Thyroid gland (tissue), 4 donors: ENCODE measurements at regions not wholly inside any gene's neighbourhood (a gene's known extent, or its start where the extent isn't known, plus 50 kb on each side); places are given as distances from the start of the nearest gene placed in this dataset.

Source experiments
- DNase-seq, 2 donors: peaks; one replicate each; pipeline ENCODE4 v3.0.0-alpha.2; 2019
- H3K27ac ChIP-seq, 3 donors: fragments of 200-600 bp; sonication (generic); 1 replicate in 2 of 3; 2 replicates in 1 of 3; pipeline ENCODE4 v1.5.1; 2016 to 2019; ENCODE audit warnings: mild to moderate bottlenecking in 1 of 3, moderate library complexity in 1 of 3
- H3K27me3 ChIP-seq: fragments of 200-600 bp; sonication (generic); one replicate; pipeline ENCODE4 v1.5.1; 2019
- H3K36me3 ChIP-seq, 2 donors: fragments of 200-600 bp; sonication (generic); one replicate each; pipeline ENCODE4 v1.5.1; 2016 to 2019
- H3K4me1 ChIP-seq, 2 donors: fragments of 200-600 bp; sonication (generic); one replicate each; pipeline ENCODE4 v1.5.1; 2017 to 2019
- H3K4me3 ChIP-seq, 3 donors: fragments of 200-600 bp; sonication (generic); replicated peaks in 1 of 3; 1 replicate in 2 of 3; 2 replicates in 1 of 3; pipeline ENCODE4 v1.5.1; 2016; ENCODE audit warnings: mild to moderate bottlenecking in 1 of 3
- H3K9me3 ChIP-seq: fragments of 200-600 bp; sonication (generic); one replicate; pipeline ENCODE4 v1.5.1; 2017
- POLR2A ChIP-seq, 2 donors: fragments of 450-650 bp; IDR thresholded peaks; one replicate each; pipeline ENCODE4 v1.6.1; 2017; ENCODE audit warnings: antibody characterized with exemption in 2 of 2, mild to moderate bottlenecking in 2 of 2, moderate library complexity in 1 of 2
- WGBS, 2 donors: methylation state at CpG; one replicate each; pipeline ENCODE4 v1.1.5; 2017; 5-methylcytosine and 5-hydroxymethylcytosine counted together
- intact Hi-C: fragments of 100-400 bp; cut with DNase I; formaldehyde crosslinking; loops from one replicate; pipeline ENCODE4 v1.15.1; 2023
- TF ChIP-seq, protein P1 (sequence below), 6 experiments: fragments of 200-600 bp in 3 of 6; fragments of 450-650 bp in 3 of 6; sonication (generic) in 3 of 6; IDR thresholded peaks; one replicate each; pipeline ENCODE4 v1.5.1; 2016 to 2019; ENCODE audit warnings: antibody characterized with exemption in 6 of 6, mild to moderate bottlenecking in 2 of 6, inconsistent platforms in 1 of 6, moderate library complexity in 1 of 6

DNA sequence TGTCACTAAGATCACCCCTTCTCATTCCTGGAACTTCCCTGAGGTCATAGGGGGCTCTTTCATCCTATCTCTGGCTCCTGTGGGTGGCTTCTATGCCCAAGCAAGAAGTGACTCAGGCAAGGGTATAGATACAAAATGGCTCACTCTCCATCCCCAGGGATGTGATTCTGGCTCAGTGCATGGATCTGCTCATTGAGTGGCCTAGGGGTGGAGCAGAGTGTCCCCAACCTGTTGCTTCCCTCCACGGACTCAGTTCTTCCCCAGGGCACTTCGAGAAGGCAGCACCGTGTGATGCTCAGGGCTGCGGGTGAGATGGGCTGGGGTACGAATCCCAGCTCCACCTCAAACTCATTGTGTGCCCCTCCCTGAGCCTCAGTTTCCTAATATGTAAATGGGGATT lies 136.4 kb downstream of the PTPRS start:
- H3K27ac ChIP-seq, result no peak overlapping the region
- no peak overlapping the region for H3K4me3 ChIP-seq
- intact Hi-C loops, result no loop called here
- H3K36me3 ChIP-seq, result peaks cover 0 to 14% of the 10 kb centered on the region in 2 donors
- TF ChIP-seq, protein P1, sequence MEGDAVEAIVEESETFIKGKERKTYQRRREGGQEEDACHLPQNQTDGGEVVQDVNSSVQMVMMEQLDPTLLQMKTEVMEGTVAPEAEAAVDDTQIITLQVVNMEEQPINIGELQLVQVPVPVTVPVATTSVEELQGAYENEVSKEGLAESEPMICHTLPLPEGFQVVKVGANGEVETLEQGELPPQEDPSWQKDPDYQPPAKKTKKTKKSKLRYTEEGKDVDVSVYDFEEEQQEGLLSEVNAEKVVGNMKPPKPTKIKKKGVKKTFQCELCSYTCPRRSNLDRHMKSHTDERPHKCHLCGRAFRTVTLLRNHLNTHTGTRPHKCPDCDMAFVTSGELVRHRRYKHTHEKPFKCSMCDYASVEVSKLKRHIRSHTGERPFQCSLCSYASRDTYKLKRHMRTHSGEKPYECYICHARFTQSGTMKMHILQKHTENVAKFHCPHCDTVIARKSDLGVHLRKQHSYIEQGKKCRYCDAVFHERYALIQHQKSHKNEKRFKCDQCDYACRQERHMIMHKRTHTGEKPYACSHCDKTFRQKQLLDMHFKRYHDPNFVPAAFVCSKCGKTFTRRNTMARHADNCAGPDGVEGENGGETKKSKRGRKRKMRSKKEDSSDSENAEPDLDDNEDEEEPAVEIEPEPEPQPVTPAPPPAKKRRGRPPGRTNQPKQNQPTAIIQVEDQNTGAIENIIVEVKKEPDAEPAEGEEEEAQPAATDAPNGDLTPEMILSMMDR (IDR thresholded peaks at IDR 0.05), result no peak
- TF ChIP-seq POLR2A (IDR thresholded peaks at IDR 0.05), result no peak
- no peak for DNase-seq
- no peaks in the 10 kb centered on the region for H3K9me3 ChIP-seq
- WGBS, 2 donors, result 96 to 99% methylated on average over 5 of the region's 5 CpGs
- H3K27me3 ChIP-seq, result no peaks in the 10 kb centered on the region
- no peaks in the 10 kb centered on the region for H3K4me1 ChIP-seq
